GM10266 (cell line): ENCODE measurements at regions not wholly inside any gene's neighbourhood (a gene's known extent, or its start where the extent isn't known, plus 50 kb on each side); places are given as distances from the start of the nearest gene placed in this dataset.

Experiments
- DNase-seq: peaks from one replicate; pipeline ENCODE4 v3.0.0; 2012; ENCODE audit errors: extremely low spot score
- TF ChIP-seq, protein P1 (sequence below): IDR thresholded peaks from 2 replicates; pipeline ENCODE4 v1.5.1; 2012; ENCODE audit warnings: mild to moderate bottlenecking, low read depth; ENCODE audit not compliant: control insufficient read depth, insufficient read depth; ENCODE audit errors: missing control alignments

DNA sequence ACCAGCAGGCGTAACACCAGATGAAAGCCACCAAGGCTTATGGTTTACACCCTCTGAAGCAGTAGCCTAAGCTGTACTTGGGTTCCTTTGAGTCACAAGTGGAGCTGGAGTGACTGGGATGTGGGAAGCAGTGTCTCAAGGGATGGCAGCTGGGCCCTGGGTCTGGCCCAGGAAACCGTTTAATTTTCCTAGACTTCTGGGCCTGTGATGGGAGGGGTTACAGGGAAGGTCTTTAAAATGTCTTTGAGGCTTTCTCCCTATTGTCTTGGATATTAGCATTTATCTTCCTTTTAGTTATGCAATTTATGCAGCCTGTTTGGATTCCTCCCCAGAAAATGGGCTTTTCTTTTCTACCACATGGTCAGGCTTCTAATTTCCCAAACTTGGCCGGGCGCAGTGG is 568.2 kb downstream of the ANKRD7 start:
- TF ChIP-seq, protein P1, sequence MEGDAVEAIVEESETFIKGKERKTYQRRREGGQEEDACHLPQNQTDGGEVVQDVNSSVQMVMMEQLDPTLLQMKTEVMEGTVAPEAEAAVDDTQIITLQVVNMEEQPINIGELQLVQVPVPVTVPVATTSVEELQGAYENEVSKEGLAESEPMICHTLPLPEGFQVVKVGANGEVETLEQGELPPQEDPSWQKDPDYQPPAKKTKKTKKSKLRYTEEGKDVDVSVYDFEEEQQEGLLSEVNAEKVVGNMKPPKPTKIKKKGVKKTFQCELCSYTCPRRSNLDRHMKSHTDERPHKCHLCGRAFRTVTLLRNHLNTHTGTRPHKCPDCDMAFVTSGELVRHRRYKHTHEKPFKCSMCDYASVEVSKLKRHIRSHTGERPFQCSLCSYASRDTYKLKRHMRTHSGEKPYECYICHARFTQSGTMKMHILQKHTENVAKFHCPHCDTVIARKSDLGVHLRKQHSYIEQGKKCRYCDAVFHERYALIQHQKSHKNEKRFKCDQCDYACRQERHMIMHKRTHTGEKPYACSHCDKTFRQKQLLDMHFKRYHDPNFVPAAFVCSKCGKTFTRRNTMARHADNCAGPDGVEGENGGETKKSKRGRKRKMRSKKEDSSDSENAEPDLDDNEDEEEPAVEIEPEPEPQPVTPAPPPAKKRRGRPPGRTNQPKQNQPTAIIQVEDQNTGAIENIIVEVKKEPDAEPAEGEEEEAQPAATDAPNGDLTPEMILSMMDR = no peak
- no peak for DNase-seq

DNA sequence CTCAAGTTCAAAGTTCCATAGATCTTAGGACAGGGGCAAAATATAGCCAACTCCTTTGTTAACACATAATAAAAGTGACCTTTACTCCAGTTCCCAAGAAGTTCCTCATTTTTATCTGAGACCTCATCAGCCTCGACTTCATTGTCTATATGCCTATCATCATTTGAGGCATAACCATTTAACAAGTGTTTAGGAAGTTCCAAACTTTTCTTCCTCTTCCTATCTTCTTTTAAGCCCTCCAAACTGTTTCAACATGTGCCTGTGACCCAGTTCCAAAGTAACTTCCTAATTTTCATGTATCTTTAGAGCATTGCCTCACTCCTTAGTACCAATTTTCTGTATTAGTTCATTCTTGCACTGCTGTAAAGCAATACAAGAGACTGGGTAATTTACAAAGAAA is 569.1 kb downstream of the ANKRD7 start:
- DNase-seq = no peak
- TF ChIP-seq, protein P1 = no peak

DNA sequence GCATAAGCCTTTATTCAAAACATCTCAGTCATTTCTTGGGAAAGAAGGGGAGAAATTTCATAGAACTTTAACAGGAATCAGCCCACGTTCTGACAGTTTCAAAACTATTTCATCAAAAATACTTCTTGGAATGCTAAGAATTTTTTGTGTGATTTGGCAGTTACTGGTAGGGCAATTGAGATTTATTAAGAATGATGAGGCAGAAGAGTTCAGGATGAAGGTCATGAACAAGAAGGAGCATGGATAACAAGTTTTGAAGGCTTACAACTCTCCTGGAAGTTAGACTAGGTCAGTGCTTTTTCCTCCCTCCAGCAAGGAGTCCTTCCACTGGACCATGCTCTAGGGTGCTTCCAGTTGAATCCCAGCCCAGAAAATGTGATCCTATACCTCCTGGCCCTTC is 569.9 kb downstream of the ANKRD7 start:
- DNase-seq = no peak
- TF ChIP-seq, protein P1 = no peak

DNA sequence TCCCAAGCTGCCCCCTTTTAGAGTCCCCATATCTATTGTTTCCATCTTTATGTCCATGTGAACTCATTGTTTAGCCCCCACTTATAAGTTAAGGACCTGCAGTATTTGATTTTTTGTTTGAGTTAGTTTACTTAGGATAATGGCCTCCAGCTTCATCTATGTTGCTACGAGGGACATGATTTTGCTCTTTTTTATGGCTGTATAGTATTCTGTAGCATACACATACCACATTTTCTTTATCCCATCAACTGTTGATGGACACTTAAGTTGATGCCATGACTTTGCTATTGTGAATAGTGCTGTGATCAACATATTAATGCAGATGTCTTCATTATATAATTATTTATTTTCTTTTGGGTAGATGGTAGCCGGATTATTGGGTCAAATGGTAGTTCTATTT is 576.9 kb downstream of the ANKRD7 start:
- TF ChIP-seq, protein P1 = no peak
- DNase-seq = no peak

DNA sequence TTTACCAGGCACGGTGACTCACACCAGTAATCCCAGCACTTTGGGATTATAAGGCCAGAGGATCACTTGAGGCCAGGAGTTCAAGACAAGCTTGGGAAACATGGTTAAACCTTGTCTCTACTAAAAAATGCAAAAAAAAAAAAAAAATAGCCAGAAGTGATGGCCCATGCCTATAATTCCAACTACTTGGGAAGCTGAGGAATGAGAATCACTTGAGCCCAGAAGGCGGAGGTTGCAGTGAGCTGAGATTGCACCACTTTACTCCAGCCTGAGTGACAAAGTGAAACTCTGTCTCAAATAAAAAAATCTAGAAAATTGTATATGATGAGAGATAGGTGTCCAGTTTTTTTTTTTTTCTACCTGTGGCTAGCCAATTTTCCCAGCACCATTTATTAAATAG is 578.2 kb downstream of the ANKRD7 start:
- DNase-seq = no peak
- TF ChIP-seq, protein P1 = no peak

DNA sequence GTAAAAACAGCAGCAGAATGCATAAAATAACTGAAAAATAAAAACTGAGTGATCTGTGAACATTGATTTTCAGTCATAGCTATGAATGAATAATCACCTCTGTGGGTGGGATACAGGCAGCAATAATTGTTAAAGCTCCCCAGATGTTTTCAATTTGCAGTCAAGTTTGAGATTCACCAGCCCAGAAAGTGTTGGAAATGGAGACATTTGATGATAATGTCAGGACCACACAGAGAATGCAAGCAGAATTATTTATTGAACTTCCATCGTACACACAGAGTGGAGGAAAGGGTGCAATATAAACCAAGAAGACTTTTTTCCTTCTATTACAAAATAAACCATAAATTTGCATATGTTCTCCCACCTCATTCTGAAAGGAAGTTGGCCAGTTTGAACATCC is 601.7 kb downstream of the ANKRD7 start:
- TF ChIP-seq, protein P1 = no peak

DNA sequence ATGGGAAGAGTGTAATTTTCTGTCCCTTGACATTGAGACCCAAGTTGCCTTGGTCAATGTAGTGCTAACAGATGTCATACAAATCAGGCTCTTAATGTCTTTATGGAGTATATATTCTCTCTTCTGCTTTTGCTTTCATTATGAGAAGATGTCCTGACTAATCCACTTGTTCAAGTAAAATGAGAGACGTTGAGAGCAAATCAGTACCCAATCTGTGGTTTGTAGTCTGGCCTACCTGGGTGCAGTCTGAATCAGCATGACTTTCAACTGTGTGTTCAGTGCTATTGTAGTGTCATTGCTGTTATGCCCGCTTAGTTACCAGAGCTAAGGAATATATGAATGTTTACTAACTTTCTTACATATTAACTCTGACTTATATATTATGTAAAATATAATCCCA is 612.4 kb downstream of the ANKRD7 start:
- no peak for DNase-seq
- TF ChIP-seq, protein P1 = no peak

More for the DNA sequence above, 601.7 kb downstream of the ANKRD7 start:
- DNase-seq = no peak

DNA sequence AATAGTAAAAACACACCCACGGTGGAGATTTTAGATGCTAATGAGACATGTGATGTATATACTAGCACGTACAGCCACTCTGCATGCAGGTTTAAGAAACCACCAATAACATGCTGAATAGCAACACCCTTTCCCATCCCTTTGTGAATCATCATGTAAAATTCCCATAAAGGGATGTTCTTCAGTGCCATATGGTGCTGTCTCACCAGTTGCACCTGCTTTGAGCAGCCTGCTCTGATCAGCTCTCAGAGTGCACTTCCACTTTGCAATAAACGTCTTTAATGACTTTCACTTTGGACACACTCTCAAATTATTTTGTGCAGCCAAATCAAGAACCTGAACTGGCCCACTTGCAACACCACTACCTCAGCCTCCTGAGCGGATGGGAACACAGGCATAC is 615.0 kb downstream of the ANKRD7 start:
- TF ChIP-seq, protein P1 = no peak
- DNase-seq = no peak
